Iris pigment epithelial cell (primary cell): ENCODE measurements at regions not wholly inside any gene's neighbourhood (a gene's known extent, or its start where the extent isn't known, plus 50 kb on each side); places are given as distances from the start of the nearest gene placed in this dataset.
A peak's percentile ranks its signal among the peaks of the same experiment; 100 is the strongest.

Experiments
- DNase-seq: peaks from one replicate; pipeline ENCODE4 v3.0.0-alpha.2; 2011; ENCODE audit warnings: low read depth

DNA sequence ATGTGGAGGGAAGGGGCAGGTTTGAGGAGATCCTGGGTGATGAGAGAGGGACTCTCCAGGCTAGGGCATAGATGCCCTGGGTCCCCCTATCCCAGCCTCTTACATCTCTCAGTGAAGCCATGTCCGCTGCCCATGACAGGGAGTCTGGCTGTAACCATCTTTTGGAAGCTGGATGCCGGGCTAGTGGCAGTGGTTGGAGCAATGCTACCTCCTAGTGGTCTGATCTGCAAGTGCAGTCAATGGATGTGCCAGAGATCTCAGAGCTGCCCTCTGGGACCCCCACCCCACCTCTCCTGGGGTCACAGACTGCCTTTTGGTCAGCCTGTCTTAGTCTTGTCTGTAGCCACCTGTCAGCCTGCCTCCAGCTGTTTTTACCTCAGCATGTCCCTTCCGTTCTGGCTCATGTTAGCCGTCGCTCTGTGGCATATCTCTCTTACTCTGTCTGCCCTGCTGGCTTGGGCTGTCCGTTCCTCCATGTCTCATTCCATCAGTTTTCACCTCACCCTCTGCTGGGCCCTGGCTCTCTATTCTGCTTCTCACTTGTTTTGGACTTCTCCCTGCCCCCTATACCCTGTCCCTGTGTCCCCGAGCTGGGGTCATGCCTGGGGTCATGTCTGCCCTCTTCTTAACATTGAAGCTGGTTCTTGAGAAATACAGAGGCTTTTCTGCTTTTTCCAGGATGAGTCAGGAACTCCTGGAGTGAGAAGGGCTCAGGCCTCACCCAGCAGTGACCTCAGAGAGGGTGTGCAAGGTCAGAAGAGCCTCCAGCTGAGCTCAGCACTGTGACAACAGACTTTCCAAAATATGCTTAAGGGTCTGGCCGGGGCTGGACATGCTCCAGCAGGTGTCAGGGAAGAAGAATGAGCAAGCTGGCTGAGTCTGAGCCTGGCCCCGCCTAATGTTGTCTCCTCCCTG is 52.0 kb upstream of the THY1 start:
- DNase-seq = peak; percentile 61

DNA sequence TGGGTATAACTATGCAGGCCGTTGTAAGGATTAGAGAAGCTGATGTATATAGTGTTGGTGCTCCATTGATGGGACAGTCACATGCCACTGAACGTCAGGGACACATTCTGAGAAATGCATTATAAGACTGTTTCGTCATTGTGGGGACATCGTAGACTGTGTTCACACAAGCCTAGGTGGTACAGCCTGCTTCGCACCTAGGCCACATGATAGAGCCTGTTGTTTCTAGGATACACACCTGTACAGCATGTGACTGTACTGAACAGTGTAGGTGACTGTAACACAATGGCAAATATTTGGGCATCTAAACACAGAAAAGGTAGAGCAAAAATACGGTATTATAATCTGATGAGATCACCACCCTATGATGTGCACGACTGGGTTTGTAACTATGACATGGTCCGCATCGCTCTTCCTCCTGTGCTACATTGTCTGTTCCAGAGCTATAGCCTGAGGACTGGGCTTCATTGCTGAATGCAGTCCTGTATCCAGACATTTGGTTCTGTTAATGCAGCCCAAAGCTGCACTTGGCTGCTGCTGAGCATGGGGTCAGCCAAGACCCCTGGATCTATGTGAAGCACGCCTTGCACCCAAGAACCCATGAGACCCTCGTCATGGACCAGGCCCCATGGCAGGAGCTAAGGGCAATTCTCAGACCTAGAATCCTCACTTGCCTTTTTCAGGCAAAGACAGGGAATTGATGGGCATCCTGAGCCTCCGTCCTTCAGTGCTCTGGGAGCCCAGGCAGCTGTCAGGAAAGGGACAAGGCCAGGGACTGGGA is 51.1 kb upstream of the THY1 start:
- no peak for DNase-seq

DNA sequence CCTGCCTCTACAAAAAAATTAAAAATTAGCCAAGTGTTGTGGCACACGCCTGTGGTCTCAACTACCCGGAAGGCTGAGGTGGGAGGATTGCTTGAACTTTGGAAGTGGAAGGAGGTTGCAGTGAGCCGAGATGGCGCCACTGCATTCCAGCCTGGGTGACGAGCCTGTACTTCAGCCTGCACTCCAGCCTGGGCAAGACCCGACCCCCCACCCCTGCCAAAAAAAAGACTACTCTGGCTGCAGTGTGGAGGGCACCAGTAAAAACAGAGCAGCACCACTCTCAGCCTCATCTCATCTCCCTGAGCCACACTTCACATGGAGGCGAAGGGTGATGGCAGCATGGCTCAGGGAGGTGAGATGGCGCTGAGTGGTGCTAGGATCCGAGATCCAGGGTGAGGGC is 50.3 kb upstream of the THY1 start:
- DNase-seq = no peak

DNA sequence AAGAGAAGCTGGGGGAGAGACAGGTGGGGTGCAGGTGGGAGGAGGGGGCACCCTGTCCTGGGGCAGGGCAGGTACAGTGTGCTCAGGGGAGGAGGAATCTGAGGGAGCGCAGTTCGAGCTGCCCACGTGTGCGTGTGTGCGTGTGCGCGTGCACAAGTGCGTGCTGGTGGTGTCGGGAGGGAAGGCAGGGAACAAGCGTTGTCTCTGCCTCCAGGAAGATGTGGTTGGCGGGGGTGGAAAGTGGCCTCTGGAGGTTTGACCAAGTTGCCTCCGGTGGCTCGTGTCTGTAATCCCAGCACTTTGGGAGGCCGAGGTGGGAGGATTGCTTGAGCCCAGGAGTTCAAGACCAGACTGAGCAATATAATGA is 49.9 kb upstream of the THY1 start:
- DNase-seq = no peak
